IMR-90 (cell line): ENCODE measurements at regions not wholly inside any gene's neighbourhood (a gene's known extent, or its start where the extent isn't known, plus 50 kb on each side); places are given as distances from the start of the nearest gene placed in this dataset.

Experiments
- ATAC-seq: fragments of 200-7000 bp; cut with Tn5 transposase; 2 replicates; pipeline ENCODE4 v1.9.1; 2020; ENCODE audit warnings: low read depth, mild to moderate bottlenecking, moderate library complexity
- BruUV-seq: library from RNA; stranded (reverse); fragments of 400-500 nt; replicated peaks from 2 replicates; lab custom pipeline; 2021; lab: Mats Ljungman, UMichigan
- CTCF ChIA-PET: fragments of 300-600 bp; formaldehyde crosslinking; extraction: SDS; loops from one replicate; lab custom pipeline; 2021; ENCODE audit warnings: antibody characterized with exemption; lab: Yijun Ruan, JAX
- POLR2A ChIA-PET: fragments of 300-600 bp; sonication (Branson Sonifier 250); formaldehyde crosslinking; loops from one replicate; lab custom pipeline; 2022; ENCODE audit warnings: antibody characterized with exemption; ENCODE audit not compliant: unreplicated experiment; lab: Charles Lee
- DNase-seq: peaks from one replicate; pipeline ENCODE4 v3.0.0; 2013
- H2AFZ ChIP-seq: replicated peaks from 2 replicates; pipeline ENCODE3; 2013; ENCODE audit warnings: low read length, mild to moderate bottlenecking; ENCODE audit not compliant: poor library complexity
- H2AK5ac ChIP-seq: 2 replicates; pipeline ENCODE4 v1.6.1; 2013; ENCODE audit warnings: low read depth, low read length, inconsistent platforms
- H2AK9ac ChIP-seq: replicated peaks from 2 replicates; pipeline ENCODE3; 2013; ENCODE audit warnings: mild to moderate bottlenecking, low read depth, low read length, moderate library complexity; ENCODE audit not compliant: poor library complexity
- H2BK120ac ChIP-seq: 2 replicates; pipeline ENCODE4 v1.6.1; 2013; ENCODE audit warnings: low read depth, low read length, inconsistent platforms
- H2BK15ac ChIP-seq: 3 replicates; pipeline ENCODE4 v1.6.1; 2013; ENCODE audit warnings: low read depth, low read length, inconsistent platforms
- H2BK20ac ChIP-seq: 2 replicates; pipeline ENCODE4 v1.6.1; 2013; ENCODE audit warnings: low read depth, mild to moderate bottlenecking, inconsistent platforms, low read length, moderate library complexity
- H2BK5ac ChIP-seq: 2 replicates; pipeline ENCODE4 v1.6.1; 2013; ENCODE audit warnings: mild to moderate bottlenecking, low read depth, low read length, inconsistent platforms; ENCODE audit not compliant: poor library complexity, severe bottlenecking
- H3K14ac ChIP-seq: replicated peaks from 2 replicates; pipeline ENCODE4 v1.6.1; 2013; ENCODE audit warnings: low read depth, low read length, inconsistent platforms
- H3K18ac ChIP-seq: 2 replicates; pipeline ENCODE4 v1.6.1; 2013; ENCODE audit warnings: low read depth, low read length, control low read depth
- H3K23ac ChIP-seq: 2 replicates; pipeline ENCODE4 v1.6.1; 2013; ENCODE audit warnings: low read depth, low read length, inconsistent platforms
- H3K27ac ChIP-seq: 2 replicates; pipeline ENCODE4 v1.5.1; 2013; ENCODE audit warnings: mild to moderate bottlenecking, control low read depth, low read length; ENCODE audit not compliant: insufficient read depth
- H3K27me3 ChIP-seq: 2 replicates; pipeline ENCODE4 v1.6.1; 2013; ENCODE audit warnings: low read length; ENCODE audit not compliant: control insufficient read depth, insufficient read depth
- H3K36me3 ChIP-seq: 2 replicates; pipeline ENCODE4 v1.6.1; 2013; ENCODE audit warnings: low read length, mixed read lengths; ENCODE audit not compliant: control insufficient read depth, insufficient read depth
- H3K4ac ChIP-seq: 2 replicates; pipeline ENCODE4 v1.6.1; 2013; ENCODE audit warnings: low read depth, low read length, inconsistent platforms
- H3K4me1 ChIP-seq: 2 replicates; pipeline ENCODE4 v1.6.1; 2013; ENCODE audit warnings: low read length, mixed read lengths; ENCODE audit not compliant: control insufficient read depth, insufficient read depth
- H3K4me2 ChIP-seq: 2 replicates; pipeline ENCODE4 v1.6.1; 2013; ENCODE audit warnings: low read depth, mild to moderate bottlenecking, control low read depth, low read length, moderate library complexity
- H3K4me3 ChIP-seq: 2 replicates; pipeline ENCODE4 v1.5.1; 2013; ENCODE audit warnings: low read depth, mild to moderate bottlenecking, control low read depth, low read length, moderate library complexity; ENCODE audit not compliant: insufficient read depth
- H3K56ac ChIP-seq: 2 replicates; pipeline ENCODE4 v1.6.1; 2013; ENCODE audit warnings: low read length, inconsistent platforms; ENCODE audit not compliant: insufficient read depth; ENCODE audit errors: extremely low read depth
- H3K79me1 ChIP-seq, 2 experiments: 2 replicates each; pipeline ENCODE4 v1.6.1; 2013; ENCODE audit warnings: low read length in 2 of 2, inconsistent platforms in 1 of 2, low read depth in 1 of 2
- H3K9ac ChIP-seq: 2 replicates; pipeline ENCODE4 v1.6.1; 2013; ENCODE audit warnings: low read depth, low read length, control low read depth
- H3K9me1 ChIP-seq: 2 replicates; pipeline ENCODE4 v1.6.1; 2013; ENCODE audit warnings: low read length, inconsistent platforms; ENCODE audit not compliant: insufficient read depth
- H3K9me3 ChIP-seq: 2 replicates; pipeline ENCODE4 v1.6.1; 2013; ENCODE audit warnings: low read length; ENCODE audit not compliant: control insufficient read depth, insufficient read depth
- H4K20me1 ChIP-seq: 2 replicates; pipeline ENCODE4 v1.6.1; 2013; ENCODE audit warnings: low read length, inconsistent platforms; ENCODE audit not compliant: insufficient read depth
- H4K5ac ChIP-seq: 2 replicates; pipeline ENCODE4 v1.6.1; 2013; ENCODE audit warnings: mild to moderate bottlenecking, low read depth, low read length, control low read depth
- H4K8ac ChIP-seq, 2 experiments: 2 replicates each; pipeline ENCODE4 v1.6.1; 2013; ENCODE audit warnings: low read depth in 2 of 2, low read length in 2 of 2, control low read depth in 1 of 2, inconsistent platforms in 1 of 2
- H4K91ac ChIP-seq: 2 replicates; pipeline ENCODE4 v1.6.1; 2013; ENCODE audit warnings: low read depth, low read length, inconsistent platforms; ENCODE audit not compliant: insufficient read depth
- BHLHE40 ChIP-seq: fragments of 150-350 bp; IDR thresholded peaks from 2 replicates; pipeline ENCODE4 v1.6.1; 2016; ENCODE audit warnings: mild to moderate bottlenecking, low read depth, low read length
- CEBPB ChIP-seq: IDR thresholded peaks from 2 replicates; pipeline ENCODE4 v1.6.1; 2012; ENCODE audit warnings: low read depth, low read length, improper control_type of control experiment
- CHD1 ChIP-seq: IDR thresholded peaks from 2 replicates; pipeline ENCODE4 v1.6.1; 2012; ENCODE audit warnings: low read depth, low read length, improper control_type of control experiment
- CTCF ChIP-seq: conservative IDR thresholded peaks from 2 replicates; pipeline ENCODE4 v1.5.1; 2012; ENCODE audit warnings: mild to moderate bottlenecking, low read depth, low read length, improper control_type of control experiment
- ELK1 ChIP-seq: fragments of 150-350 bp; IDR thresholded peaks from 2 replicates; pipeline ENCODE4 v1.6.1; 2016; ENCODE audit warnings: low read depth, mild to moderate bottlenecking, low read length, moderate library complexity, borderline replicate concordance
- FOS ChIP-seq: fragments of 150-350 bp; IDR thresholded peaks from 2 replicates; pipeline ENCODE4 v1.6.1; 2016; ENCODE audit warnings: low read depth, low read length
- MAFK ChIP-seq: IDR thresholded peaks from 2 replicates; pipeline ENCODE4 v1.6.1; 2012; ENCODE audit warnings: low read depth, low read length, improper control_type of control experiment
- MAZ ChIP-seq: IDR thresholded peaks from 2 replicates; pipeline ENCODE4 v1.6.1; 2012; ENCODE audit warnings: low read depth, mild to moderate bottlenecking, low read length, improper control_type of control experiment, moderate library complexity, borderline replicate concordance
- MXI1 ChIP-seq: IDR thresholded peaks from 2 replicates; pipeline ENCODE4 v1.6.1; 2012; ENCODE audit warnings: low read depth, mild to moderate bottlenecking, low read length, moderate library complexity, borderline replicate concordance
- NFE2L2 ChIP-seq: fragments of 150-350 bp; IDR thresholded peaks from 2 replicates; pipeline ENCODE4 v1.6.1; 2016; ENCODE audit warnings: low read depth, mild to moderate bottlenecking, low read length
- POLR2A ChIP-seq: IDR thresholded peaks from 2 replicates; pipeline ENCODE4 v1.6.1; 2012; ENCODE audit warnings: mild to moderate bottlenecking, low read depth, low read length
- RAD21 ChIP-seq: IDR thresholded peaks from 2 replicates; pipeline ENCODE4 v1.6.1; 2012; ENCODE audit warnings: low read length, improper control_type of control experiment
- RCOR1 ChIP-seq: IDR thresholded peaks from 2 replicates; pipeline ENCODE4 v1.6.1; 2012; ENCODE audit warnings: mild to moderate bottlenecking, low read length, improper control_type of control experiment; ENCODE audit not compliant: insufficient replicate concordance
- RFX5 ChIP-seq: IDR thresholded peaks from 2 replicates; pipeline ENCODE4 v1.8.0; 2012; ENCODE audit warnings: low read depth, mild to moderate bottlenecking, low read length, moderate library complexity
- SMC3 ChIP-seq: fragments of 150-350 bp; IDR thresholded peaks from 2 replicates; pipeline ENCODE4 v1.6.1; 2016; ENCODE audit warnings: low read depth, mild to moderate bottlenecking, antibody characterized with exemption, low read length, moderate library complexity
- USF2 ChIP-seq: fragments of 150-350 bp; IDR thresholded peaks from 2 replicates; pipeline ENCODE4 v1.6.1; 2017; ENCODE audit warnings: mild to moderate bottlenecking, antibody characterized with exemption, low read length, low read depth
- WGBS, 2 experiments: methylation state at CpG; one replicate each; pipeline versions ENCODE4 v1.1.5 to v1.1.7; 2013; ENCODE audit warnings: missing lambda C conversion rate in 2 of 2; ENCODE audit not compliant: insufficient read length in 1 of 2; ENCODE audit errors: extremely low coverage in 2 of 2; 5-methylcytosine and 5-hydroxymethylcytosine counted together
- dilution Hi-C: fragments of 300-500 bp; cut with HindIII; formaldehyde crosslinking; loops from one replicate; pipeline ENCODE4 v1.14.3; 2018; ENCODE audit warnings: low sequenced_read_pairs; ENCODE audit not compliant: unreplicated experiment
- in situ Hi-C: fragments of 300-500 bp; cut with MboI; formaldehyde crosslinking; loops from 3 replicates; pipeline ENCODE4 v1.14.3; 2019; ENCODE audit warnings: low sequenced_read_pairs, inconsistent platforms, mixed read lengths
- intact Hi-C: fragments of 100-400 bp; cut with micrococcal nuclease; formaldehyde crosslinking; loops from 2 replicates; pipeline ENCODE4 v1.10.0; 2022

- Histone ChIP-seq H2BK20ac (no peak overlapping the region), H3K4me3 (no peak overlapping the region), H2AK9ac (no peak overlapping the region), H3K23ac (no peak overlapping the region), H3K4me1 (no peaks in the 10 kb centered on the region), H2AFZ (no peak overlapping the region), H3K79me1 (no peaks in the 10 kb centered on the region), H4K5ac (no peak overlapping the region), H3K18ac (no peak overlapping the region), H2BK5ac (no peak overlapping the region), H4K8ac (no peak overlapping the region), H3K4ac (no peak overlapping the region), H3K36me3 (no peaks in the 10 kb centered on the region), H3K56ac (no peak overlapping the region), H2BK15ac (no peak overlapping the region), H2BK120ac (no peak overlapping the region), H3K27ac (no peak overlapping the region), H3K9ac (no peak overlapping the region), H2AK5ac (no peak overlapping the region), H3K9me1 (no peaks in the 10 kb centered on the region), H3K27me3 (no peaks in the 10 kb centered on the region), H3K9me3 (no peaks in the 10 kb centered on the region), H4K20me1 (no peaks in the 10 kb centered on the region), H4K91ac (no peak overlapping the region), H3K14ac (no peak overlapping the region), H3K4me2 (no peak overlapping the region)
- no TSS peak for BruUV-seq
- DNase-seq = no peak
- ChIA-PET POLR2A (no interaction called here), CTCF (no interaction called here)
- intact Hi-C loops = no loop called here
- in situ Hi-C loops = no loop called here
- no peak for ATAC-seq
- no CpG with 5 or more reads among the region's 5 CpGs for WGBS, 2 experiments
- dilution Hi-C loops = no loop called here
- TF ChIP-seq USF2 = no peak
- no peak for TF ChIP-seq ELK1
- TF ChIP-seq POLR2A = no peak
- TF ChIP-seq CHD1 = no peak
- no peak for TF ChIP-seq NFE2L2
- TF ChIP-seq FOS = no peak
- TF ChIP-seq RCOR1 = no peak
- TF ChIP-seq MXI1 = no peak
- TF ChIP-seq CEBPB = no peak
- no peak for TF ChIP-seq CTCF
- no peak for TF ChIP-seq RFX5
- no peak for TF ChIP-seq SMC3
- no peak for TF ChIP-seq MAZ
- TF ChIP-seq MAFK = no peak
- no peak for TF ChIP-seq BHLHE40
- no peak for TF ChIP-seq RAD21
Observed at GRCh38 chr4:81676537-81676936, 204.8 kb upstream of the RASGEF1B start.
